ENCODE measurements at regions not wholly inside any gene's neighbourhood (a gene's known extent, or its start where the extent isn't known, plus 50 kb on each side); places are given as distances from the start of the nearest gene placed in this dataset.
"Not testable (repeated sequence)": the region's sequence is repeated elsewhere in the genome, so short reads cannot be mapped to it uniquely, and the experiment has no call there.

GRCh38 chr12:13431041-13431440, 234.5 kb downstream of the EMP1 start:
- peaks cover 0 to 11% of the 10 kb centered on the region in 2 donors for H3K4me1 ChIP-seq (ENCODE audit: control insufficient read depth in 1 of 2, insufficient read depth in 2 of 2, low read length in 2 of 2)
- no peaks in the 10 kb centered on the region for H3K36me3 ChIP-seq (ENCODE audit: control insufficient read depth in 1 of 2, insufficient read depth in 2 of 2, low read length in 2 of 2)
- no peaks in the 10 kb centered on the region for H3K27me3 ChIP-seq (ENCODE audit: low read depth, low read length)
- no peak overlapping the region for H3K27ac ChIP-seq (ENCODE audit: low read length)
- no peak overlapping the region for H3K4me3 ChIP-seq (ENCODE audit: low read depth in 1 of 2, low read length in 2 of 2)
- peaks cover 0 to 6% of the 10 kb centered on the region in 2 donors for H3K9me3 ChIP-seq (ENCODE audit: control insufficient read depth in 1 of 2, low read length in 2 of 2)

- no peaks in the 10 kb centered on the region for H3K27me3 ChIP-seq (ENCODE audit: low read depth, low read length)
- H3K4me1 ChIP-seq (ENCODE audit: control insufficient read depth in 1 of 2, insufficient read depth in 2 of 2, low read length in 2 of 2) = peaks cover 0 to 11% of the 10 kb centered on the region in 2 donors
- H3K27ac ChIP-seq (ENCODE audit: low read length) = no peak overlapping the region
- H3K4me3 ChIP-seq (ENCODE audit: low read depth in 1 of 2, low read length in 2 of 2) = no peak overlapping the region
- H3K9me3 ChIP-seq (ENCODE audit: control insufficient read depth in 1 of 2, low read length in 2 of 2) = peaks cover 0 to 6% of the 10 kb centered on the region in 2 donors
- H3K36me3 ChIP-seq (ENCODE audit: control insufficient read depth in 1 of 2, insufficient read depth in 2 of 2, low read length in 2 of 2) = no peaks in the 10 kb centered on the region
These were observed 232.2 kb downstream of the EMP1 start for GRCh38 chr12:13428538-13429265.

GRCh38 chr12:13425766-13426165, 229.2 kb downstream of the EMP1 start:
- peaks cover 0 to 6% of the 10 kb centered on the region in 2 donors for H3K9me3 ChIP-seq (ENCODE audit: control insufficient read depth in 1 of 2, low read length in 2 of 2)
- H3K27ac ChIP-seq (ENCODE audit: low read length) = no peak overlapping the region
- H3K36me3 ChIP-seq (ENCODE audit: control insufficient read depth in 1 of 2, insufficient read depth in 2 of 2, low read length in 2 of 2) = no peaks in the 10 kb centered on the region
- no peaks in the 10 kb centered on the region for H3K27me3 ChIP-seq (ENCODE audit: low read depth, low read length)
- peaks cover 0 to 11% of the 10 kb centered on the region in 2 donors for H3K4me1 ChIP-seq (ENCODE audit: control insufficient read depth in 1 of 2, insufficient read depth in 2 of 2, low read length in 2 of 2)
- no peak overlapping the region for H3K4me3 ChIP-seq (ENCODE audit: low read depth in 1 of 2, low read length in 2 of 2)

DNA sequence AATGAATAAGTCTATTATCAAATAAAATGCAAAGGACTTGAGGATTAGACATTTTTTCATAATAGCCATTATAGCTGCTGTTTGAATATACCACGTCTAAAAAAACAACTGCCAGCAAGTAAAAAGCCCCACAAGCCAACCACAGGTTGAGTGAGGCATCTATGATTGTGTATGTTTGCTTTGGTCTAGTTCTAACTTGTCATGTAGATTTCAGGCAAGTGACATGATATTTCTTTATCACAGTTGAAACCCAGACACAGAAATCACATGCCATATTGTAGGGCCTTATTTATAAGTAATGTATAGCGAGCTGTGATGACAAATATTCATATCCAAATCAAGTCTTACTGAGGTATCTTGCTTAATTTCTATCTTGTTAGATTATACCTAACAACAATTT, 225.8 kb downstream of the EMP1 start:
- no peaks in the 10 kb centered on the region for H3K36me3 ChIP-seq (ENCODE audit: control insufficient read depth in 1 of 2, insufficient read depth in 2 of 2, low read length in 2 of 2)
- no peaks in the 10 kb centered on the region for H3K4me1 ChIP-seq (ENCODE audit: control insufficient read depth in 1 of 2, insufficient read depth in 2 of 2, low read length in 2 of 2)
- no peak overlapping the region for H3K4me3 ChIP-seq (ENCODE audit: low read depth in 1 of 2, low read length in 2 of 2)
- H3K27me3 ChIP-seq (ENCODE audit: low read depth, low read length) = no peaks in the 10 kb centered on the region
- no peak overlapping the region for H3K27ac ChIP-seq (ENCODE audit: low read length)
- H3K9me3 ChIP-seq (ENCODE audit: control insufficient read depth in 1 of 2, low read length in 2 of 2) = no peaks in the 10 kb centered on the region

DNA sequence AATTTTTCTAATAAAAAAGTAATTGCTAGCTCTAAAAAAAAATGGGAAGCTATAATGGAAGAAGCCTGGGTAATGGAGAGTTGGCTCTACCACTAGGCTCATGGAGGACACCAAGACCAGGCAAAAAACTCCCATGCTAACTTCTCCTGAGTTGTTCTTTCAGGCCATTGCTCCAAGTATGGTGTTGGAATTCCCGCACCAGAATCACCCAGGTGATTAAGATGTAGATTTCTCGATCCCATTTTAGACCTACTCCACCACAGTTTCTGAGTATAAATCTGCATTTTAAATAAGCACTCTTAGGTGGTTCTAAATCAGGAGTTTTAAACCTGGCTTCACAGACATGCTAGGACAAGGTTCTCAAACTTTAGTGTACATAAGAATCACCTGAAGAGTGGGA, 221.0 kb downstream of the EMP1 start:
- no peak overlapping the region for H3K4me3 ChIP-seq (ENCODE audit: low read depth in 1 of 2, low read length in 2 of 2)
- H3K4me1 ChIP-seq (ENCODE audit: control insufficient read depth in 1 of 2, insufficient read depth in 2 of 2, low read length in 2 of 2) = no peaks in the 10 kb centered on the region
- H3K27ac ChIP-seq (ENCODE audit: low read length) = no peak overlapping the region
- no peaks in the 10 kb centered on the region for H3K36me3 ChIP-seq (ENCODE audit: control insufficient read depth in 1 of 2, insufficient read depth in 2 of 2, low read length in 2 of 2)
- H3K27me3 ChIP-seq (ENCODE audit: low read depth, low read length) = no peaks in the 10 kb centered on the region
- no peaks in the 10 kb centered on the region for H3K9me3 ChIP-seq (ENCODE audit: control insufficient read depth in 1 of 2, low read length in 2 of 2)

- no peaks in the 10 kb centered on the region for H3K4me1 ChIP-seq (ENCODE audit: control insufficient read depth in 1 of 2, insufficient read depth in 2 of 2, low read length in 2 of 2)
- no peak overlapping the region for H3K27ac ChIP-seq (ENCODE audit: low read length)
- no peaks in the 10 kb centered on the region for H3K27me3 ChIP-seq (ENCODE audit: low read depth, low read length)
- peaks cover 3 to 12% of the 10 kb centered on the region in 2 donors for H3K9me3 ChIP-seq (ENCODE audit: control insufficient read depth in 1 of 2, low read length in 2 of 2)
- no peak overlapping the region for H3K4me3 ChIP-seq (ENCODE audit: low read depth in 1 of 2, low read length in 2 of 2)
- H3K36me3 ChIP-seq (ENCODE audit: control insufficient read depth in 1 of 2, insufficient read depth in 2 of 2, low read length in 2 of 2) = no peaks in the 10 kb centered on the region
These were observed 214.8 kb downstream of the EMP1 start for GRCh38 chr12:13411287-13411686.

GRCh38 chr12:13405961-13406703, 209.6 kb downstream of the EMP1 start:
- H3K27ac ChIP-seq (ENCODE audit: low read length) = no peak overlapping the region
- H3K27me3 ChIP-seq (ENCODE audit: low read depth, low read length) = no peaks in the 10 kb centered on the region
- peaks cover under 1 to 8% of the 10 kb centered on the region in 2 donors for H3K9me3 ChIP-seq (ENCODE audit: control insufficient read depth in 1 of 2, low read length in 2 of 2)
- H3K4me1 ChIP-seq (ENCODE audit: control insufficient read depth in 1 of 2, insufficient read depth in 2 of 2, low read length in 2 of 2) = peaks cover 0 to 7% of the 10 kb centered on the region in 2 donors
- no peak overlapping the region for H3K4me3 ChIP-seq (ENCODE audit: low read depth in 1 of 2, low read length in 2 of 2)
- no peaks in the 10 kb centered on the region for H3K36me3 ChIP-seq (ENCODE audit: control insufficient read depth in 1 of 2, insufficient read depth in 2 of 2, low read length in 2 of 2)

DNA sequence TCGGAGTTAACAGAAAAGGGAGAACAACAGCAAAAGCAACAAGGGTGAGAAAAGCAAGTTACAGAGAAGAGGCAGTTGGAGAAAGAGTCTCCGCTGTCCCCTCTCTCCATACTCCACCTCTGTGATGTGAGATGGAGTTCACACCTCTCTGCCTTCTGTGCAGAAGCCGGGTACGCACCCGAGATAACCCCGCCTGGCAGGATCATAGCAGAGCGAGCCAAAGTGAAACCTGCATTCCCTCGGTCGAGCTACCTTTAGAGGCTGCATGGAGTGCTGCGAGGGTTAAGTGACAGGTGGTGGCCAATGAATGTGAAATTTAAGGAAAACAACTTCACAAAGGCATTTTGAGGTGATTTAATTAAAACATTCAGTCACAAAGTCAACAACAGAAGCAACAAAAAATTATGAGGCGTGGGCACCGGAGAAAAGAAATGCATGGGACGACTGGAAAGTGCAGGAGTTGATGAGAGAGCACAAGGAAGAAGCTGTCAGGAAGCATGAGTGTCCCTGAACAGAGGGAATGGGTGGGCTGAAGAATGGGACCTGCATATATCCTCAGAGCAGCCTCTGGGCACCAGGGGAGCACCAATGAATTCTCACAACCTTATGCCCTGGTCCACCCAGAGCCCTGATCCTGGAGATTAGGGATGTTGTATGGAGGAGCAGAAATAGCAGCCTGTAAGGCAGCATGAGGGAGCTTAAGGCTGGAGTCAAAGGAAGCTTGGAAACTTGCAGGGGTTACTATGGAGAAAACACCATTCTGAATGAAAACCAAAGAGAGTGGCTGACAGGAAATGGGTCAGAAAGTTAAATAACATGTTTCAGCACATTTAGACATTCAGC, 208.3 kb downstream of the EMP1 start:
- Histone ChIP-seq H3K27ac (ENCODE audit: low read length) (no peak overlapping the region), H3K4me1 (ENCODE audit: control insufficient read depth in 1 of 2, insufficient read depth in 2 of 2, low read length in 2 of 2) (peaks cover 0 to 7% of the 10 kb centered on the region in 2 donors), H3K4me3 (ENCODE audit: low read depth in 1 of 2, low read length in 2 of 2) (no peak overlapping the region), H3K27me3 (ENCODE audit: low read depth, low read length) (no peaks in the 10 kb centered on the region), H3K9me3 (ENCODE audit: control insufficient read depth in 1 of 2, low read length in 2 of 2) (no peaks in the 10 kb centered on the region), H3K36me3 (ENCODE audit: control insufficient read depth in 1 of 2, insufficient read depth in 2 of 2, low read length in 2 of 2) (no peaks in the 10 kb centered on the region)

- Histone ChIP-seq H3K4me1 (ENCODE audit: control insufficient read depth in 1 of 2, insufficient read depth in 2 of 2, low read length in 2 of 2) (peaks cover 0 to 7% of the 10 kb centered on the region in 2 donors), H3K4me3 (ENCODE audit: low read depth in 1 of 2, low read length in 2 of 2) (no peak overlapping the region), H3K27ac (ENCODE audit: low read length) (no peak overlapping the region), H3K36me3 (ENCODE audit: control insufficient read depth in 1 of 2, insufficient read depth in 2 of 2, low read length in 2 of 2) (no peaks in the 10 kb centered on the region), H3K27me3 (ENCODE audit: low read depth, low read length) (no peaks in the 10 kb centered on the region), H3K9me3 (ENCODE audit: control insufficient read depth in 1 of 2, low read length in 2 of 2) (no peaks in the 10 kb centered on the region)
These were observed 207.6 kb downstream of the EMP1 start for GRCh38 chr12:13404111-13404628.

- H3K36me3 ChIP-seq (ENCODE audit: control insufficient read depth in 1 of 2, insufficient read depth in 2 of 2, low read length in 2 of 2); H3K27ac ChIP-seq (ENCODE audit: low read length): not testable (repeated sequence)
These were observed 194.8 kb downstream of the EMP1 start for GRCh38 chr12:13391375-13391774.

GRCh38 chr12:13390918-13391317, 194.4 kb downstream of the EMP1 start:
- Histone ChIP-seq H3K36me3 (ENCODE audit: control insufficient read depth in 1 of 2, insufficient read depth in 2 of 2, low read length in 2 of 2) (no peaks in the 10 kb centered on the region), H3K27me3 (ENCODE audit: low read depth, low read length) (no peaks in the 10 kb centered on the region), H3K9me3 (ENCODE audit: control insufficient read depth in 1 of 2, low read length in 2 of 2) (no peaks in the 10 kb centered on the region), H3K27ac (ENCODE audit: low read length) (no peak overlapping the region), H3K4me3 (ENCODE audit: low read depth in 1 of 2, low read length in 2 of 2) (no peak overlapping the region), H3K4me1 (ENCODE audit: control insufficient read depth in 1 of 2, insufficient read depth in 2 of 2, low read length in 2 of 2) (peaks cover 3 to 4% of the 10 kb centered on the region in 2 donors)

More at GRCh38 chr12:13391375-13391774, 194.8 kb downstream of the EMP1 start:
- not testable (repeated sequence) for H3K4me3 ChIP-seq (ENCODE audit: low read depth in 1 of 2, low read length in 2 of 2); H3K4me1 ChIP-seq (ENCODE audit: control insufficient read depth in 1 of 2, insufficient read depth in 2 of 2, low read length in 2 of 2); H3K9me3 ChIP-seq (ENCODE audit: control insufficient read depth in 1 of 2, low read length in 2 of 2); H3K27me3 ChIP-seq (ENCODE audit: low read depth, low read length)

Data from muscle layer of duodenum (tissue), 2 donors.